HG02943 (cell line): ENCODE measurements at regions not wholly inside any gene's neighbourhood (a gene's known extent, or its start where the extent isn't known, plus 50 kb on each side); places are given as distances from the start of the nearest gene placed in this dataset.
"Not testable (repeated sequence)": the region's sequence is repeated elsewhere in the genome, so short reads cannot be mapped to it uniquely, and the experiment has no call there.

Source experiments
- ATAC-seq: cut with Tn5 transposase; IDR thresholded peaks from one replicate; pipeline ENCODE4 v1.9.1; 2021; ENCODE audit warnings: mild to moderate bottlenecking, low read depth, moderate library complexity; ENCODE audit not compliant: unreplicated experiment

GRCh38 chr12:25615119-25615518 is 62.0 kb upstream of the LMNTD1 start:
- no peak for ATAC-seq

- no peak for ATAC-seq
Observed at GRCh38 chr12:25616286-25616685, 63.2 kb upstream of the LMNTD1 start.

GRCh38 chr12:25617991-25618390 is 64.9 kb upstream of the LMNTD1 start:
- ATAC-seq, result no peak

DNA sequence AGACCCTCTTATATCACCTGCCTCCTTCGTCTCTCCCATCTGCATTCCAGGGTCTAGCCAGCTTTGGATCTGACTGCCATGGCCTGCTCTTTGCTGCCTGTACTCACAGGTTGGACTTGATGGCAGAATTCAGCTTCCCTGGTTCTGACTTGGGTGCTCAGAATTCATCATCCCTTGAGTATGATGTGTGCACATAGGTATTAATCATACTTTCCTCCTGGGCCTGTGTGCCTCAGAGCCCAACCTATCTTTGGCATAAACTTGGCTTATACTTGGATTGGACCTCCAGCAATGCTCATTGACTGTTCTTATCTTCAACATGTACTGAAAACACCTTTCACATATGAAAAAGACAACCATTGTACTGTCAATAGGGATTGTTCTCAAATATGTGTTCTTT is 70.7 kb upstream of the LMNTD1 start:
- ATAC-seq, result no peak

- ATAC-seq, result no peak
Observed at GRCh38 chr12:25625146-25625545, 72.1 kb upstream of the LMNTD1 start.

DNA sequence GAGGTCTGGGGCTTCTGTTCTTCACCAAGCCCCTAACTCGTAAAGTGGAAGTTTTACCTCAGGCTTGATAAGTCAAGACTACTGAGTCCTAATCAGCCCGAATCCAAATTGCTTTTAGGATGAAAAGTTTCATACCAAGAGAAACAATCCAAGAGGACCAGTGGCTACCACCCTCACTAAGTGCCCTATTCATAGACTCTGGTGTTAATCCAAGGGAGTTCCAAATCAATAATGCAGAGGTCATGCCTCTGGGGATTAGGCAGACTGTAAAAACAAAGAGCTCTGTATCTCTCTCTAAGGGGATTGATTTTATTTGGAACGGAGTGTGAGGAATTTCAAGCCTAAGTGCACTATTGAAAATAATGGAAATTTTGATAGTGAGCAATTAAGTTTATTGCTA is 76.3 kb upstream of the LMNTD1 start:
- ATAC-seq, result no peak

DNA sequence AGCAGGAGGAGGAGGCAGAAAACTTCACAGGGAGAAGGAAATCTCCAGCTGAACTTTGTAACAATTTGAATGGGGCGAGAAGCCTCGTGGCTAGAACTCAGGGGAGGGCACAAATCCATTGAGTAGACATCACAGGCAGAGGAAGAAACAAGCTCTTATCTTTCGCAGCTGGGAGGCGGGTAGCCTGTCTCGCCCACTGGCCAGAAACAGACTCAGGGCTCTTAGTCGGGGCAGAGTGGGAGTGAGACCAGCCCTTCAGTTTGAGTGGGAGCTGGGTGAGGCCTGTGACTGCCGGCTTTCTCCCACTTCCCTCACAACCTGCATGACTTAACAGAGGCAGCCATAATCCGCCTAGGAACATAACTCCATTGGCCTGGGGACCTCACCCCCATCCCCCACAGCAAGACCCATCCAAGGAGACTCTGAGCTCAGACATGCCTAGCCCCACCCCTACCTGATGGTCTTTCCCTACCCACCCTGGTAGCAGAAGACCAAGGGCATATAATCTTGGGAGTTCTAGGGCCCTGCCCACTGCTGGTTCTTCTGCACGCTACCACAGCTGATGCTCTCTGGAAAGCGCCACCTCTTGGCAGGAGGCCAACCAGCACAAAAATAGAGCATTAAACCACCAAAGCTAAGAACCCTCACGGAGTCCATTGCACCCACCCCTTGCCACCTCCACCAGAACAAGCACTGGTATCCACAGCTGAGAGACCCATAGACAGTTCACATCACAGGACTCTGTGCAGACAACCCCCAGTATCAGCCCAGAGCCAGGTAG is 77.8 kb upstream of the LMNTD1 start:
- ATAC-seq, result not testable (repeated sequence)

- ATAC-seq, result not testable (repeated sequence)
Observed at GRCh38 chr12:25633149-25633548, 80.1 kb upstream of the LMNTD1 start.

- no peak for ATAC-seq
Observed at GRCh38 chr12:25637752-25638151, 84.7 kb upstream of the LMNTD1 start.

DNA sequence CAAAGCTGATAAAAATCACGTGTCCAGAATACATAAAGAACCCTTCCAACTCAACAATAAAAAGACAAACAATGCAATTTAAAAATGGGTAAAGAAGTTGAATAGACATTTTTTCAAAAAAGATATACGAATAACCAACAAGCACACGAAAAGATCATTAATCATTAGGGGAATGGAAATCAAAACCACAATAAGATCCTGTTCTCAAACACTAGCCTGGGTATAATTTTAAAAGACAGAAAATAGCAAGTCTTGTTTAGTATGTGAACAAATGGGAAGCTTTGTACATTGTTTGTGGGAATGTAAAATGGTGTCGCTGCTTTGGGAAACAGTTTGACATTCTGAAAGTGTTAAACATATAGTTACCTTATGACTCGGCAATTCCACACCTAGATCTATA is 86.3 kb upstream of the LMNTD1 start:
- no peak for ATAC-seq

- ATAC-seq, result no peak
Observed at GRCh38 chr12:25644979-25645378, 91.9 kb upstream of the LMNTD1 start.

DNA sequence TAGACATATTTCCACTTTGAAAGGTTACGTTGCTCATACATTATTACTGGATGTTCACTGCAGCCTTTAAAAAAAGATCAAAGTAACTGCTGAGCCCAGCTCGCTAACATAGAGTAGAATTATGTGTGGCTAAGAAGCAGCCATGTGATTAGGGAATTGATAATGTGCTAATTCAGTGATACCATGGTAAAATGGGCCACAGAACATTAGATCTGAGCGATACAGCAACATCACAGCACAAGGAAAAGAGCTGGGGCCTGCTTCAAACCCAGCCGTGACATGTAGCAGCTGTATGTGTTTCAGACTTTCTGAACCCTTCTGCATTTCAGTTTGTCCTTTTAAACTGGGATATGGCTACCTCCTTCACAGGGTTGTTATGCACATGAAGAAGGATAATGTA is 92.3 kb upstream of the LMNTD1 start:
- no peak for ATAC-seq

GRCh38 chr12:25651931-25652330 is 98.8 kb upstream of the LMNTD1 start:
- ATAC-seq, result no peak

DNA sequence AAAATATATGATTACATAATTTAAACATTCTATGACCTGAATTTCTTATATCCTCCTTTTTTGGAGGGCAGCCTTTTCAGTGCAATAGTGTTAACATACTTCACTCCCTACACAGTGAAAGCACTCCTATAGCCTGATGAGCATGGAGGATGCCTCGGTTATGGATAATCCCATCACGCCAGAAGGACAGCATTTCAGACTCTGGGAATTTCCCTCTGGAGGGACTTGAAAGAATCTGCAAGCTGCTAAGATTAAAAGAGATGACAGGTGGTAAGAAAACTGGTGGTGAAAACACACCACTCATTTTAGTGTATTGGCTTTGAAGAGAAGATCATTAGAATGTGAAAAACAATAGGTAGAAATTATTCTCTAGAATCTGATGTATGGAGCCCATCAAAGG is 99.3 kb upstream of the LMNTD1 start:
- no peak for ATAC-seq

DNA sequence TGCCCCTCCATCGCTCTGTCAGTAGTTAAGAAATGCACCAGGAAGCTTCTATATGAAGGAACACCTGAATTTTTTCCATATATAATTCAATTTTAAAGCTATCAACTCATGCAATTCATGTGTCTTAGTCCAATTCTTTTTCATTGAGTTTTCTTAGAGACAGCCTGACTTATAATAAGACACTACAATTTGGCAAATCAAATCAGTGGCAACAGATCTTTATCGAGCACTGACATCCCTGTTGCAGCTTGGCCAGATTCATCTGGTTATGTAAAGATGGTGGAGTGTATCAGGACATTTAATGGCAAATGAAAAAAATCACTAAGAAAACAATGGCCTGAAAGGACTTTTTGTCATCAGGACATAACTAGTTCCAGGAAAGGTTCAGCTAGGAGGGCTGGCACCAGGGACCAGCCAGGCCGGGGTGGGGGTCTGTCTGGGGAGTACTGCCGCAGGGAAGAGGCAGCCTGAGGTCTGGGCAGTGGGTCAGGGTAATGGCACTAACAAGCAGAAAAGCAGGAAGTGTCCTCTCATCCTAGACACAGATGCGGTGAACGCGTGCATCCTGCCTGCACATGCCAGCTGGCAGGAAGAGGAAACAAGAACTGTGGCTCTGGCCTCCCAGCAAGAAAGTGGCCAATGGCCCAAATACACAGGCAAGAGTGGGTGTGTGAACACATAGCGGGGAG is 100.5 kb upstream of the LMNTD1 start:
- no peak for ATAC-seq

- no peak for ATAC-seq
Observed at GRCh38 chr12:25655702-25656101, 102.6 kb upstream of the LMNTD1 start.

- no peak for ATAC-seq
Observed at GRCh38 chr12:25659621-25660020, 106.5 kb upstream of the LMNTD1 start.

- ATAC-seq, result no peak
Observed at GRCh38 chr12:25670076-25671055, 117.3 kb upstream of the LMNTD1 start.

DNA sequence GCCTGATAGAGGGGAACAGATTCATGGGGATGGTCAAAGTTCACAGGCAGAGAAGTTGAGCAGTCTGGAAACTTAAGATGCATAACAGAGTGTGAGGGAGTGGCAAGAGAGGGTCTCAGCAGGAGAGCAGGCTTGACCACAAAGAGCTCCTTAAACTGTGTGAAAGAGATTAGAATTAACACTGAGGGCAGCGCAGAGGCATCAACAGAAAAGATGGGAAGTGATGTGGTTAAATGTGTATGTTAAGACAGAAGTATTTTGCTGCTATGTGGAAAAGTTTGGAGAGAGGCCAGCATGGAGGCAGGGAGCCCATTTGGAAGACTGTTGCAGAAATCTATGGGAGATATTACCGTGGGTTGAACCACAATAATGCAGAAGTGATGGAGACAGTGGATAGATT is 122.7 kb upstream of the LMNTD1 start:
- no peak for ATAC-seq

DNA sequence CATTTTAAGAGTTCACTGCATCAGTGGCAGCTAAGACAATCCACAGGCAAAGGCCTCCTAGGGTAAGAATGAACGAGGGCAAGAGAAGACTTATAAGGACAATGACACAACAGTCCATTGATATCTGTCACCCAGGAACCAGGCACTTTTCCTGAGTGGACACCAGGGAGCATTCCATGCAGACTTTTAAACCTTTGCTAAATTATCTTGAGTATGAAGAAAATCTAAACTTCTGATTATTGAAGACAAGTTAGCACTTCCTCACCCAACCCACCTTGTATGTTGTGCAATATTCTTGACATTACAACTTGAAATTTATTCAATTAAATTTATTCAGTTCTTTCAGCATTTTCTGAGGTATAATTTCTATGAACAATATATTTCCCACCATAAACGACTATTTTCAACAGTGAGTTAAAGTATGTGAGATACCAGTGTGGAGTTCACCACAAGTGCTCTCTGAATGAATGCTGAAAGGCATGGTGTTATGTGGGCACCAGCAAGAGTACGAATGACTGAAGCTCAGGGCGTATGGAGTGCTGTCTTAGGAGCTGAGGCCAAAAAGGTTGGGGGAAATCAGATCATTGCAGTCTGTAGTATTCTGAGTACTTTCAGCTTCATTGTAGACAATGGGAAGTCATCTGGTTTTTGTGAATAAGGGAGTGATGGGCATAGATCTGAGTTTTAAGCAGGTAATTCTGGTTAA is 124.3 kb upstream of the LMNTD1 start:
- no peak for ATAC-seq
